ENCODE measurements at regions not wholly inside any gene's neighbourhood (a gene's known extent, or its start where the extent isn't known, plus 50 kb on each side); places are given as distances from the start of the nearest gene placed in this dataset.
A peak's percentile ranks its signal among the peaks of the same experiment; 100 is the strongest.

DNA sequence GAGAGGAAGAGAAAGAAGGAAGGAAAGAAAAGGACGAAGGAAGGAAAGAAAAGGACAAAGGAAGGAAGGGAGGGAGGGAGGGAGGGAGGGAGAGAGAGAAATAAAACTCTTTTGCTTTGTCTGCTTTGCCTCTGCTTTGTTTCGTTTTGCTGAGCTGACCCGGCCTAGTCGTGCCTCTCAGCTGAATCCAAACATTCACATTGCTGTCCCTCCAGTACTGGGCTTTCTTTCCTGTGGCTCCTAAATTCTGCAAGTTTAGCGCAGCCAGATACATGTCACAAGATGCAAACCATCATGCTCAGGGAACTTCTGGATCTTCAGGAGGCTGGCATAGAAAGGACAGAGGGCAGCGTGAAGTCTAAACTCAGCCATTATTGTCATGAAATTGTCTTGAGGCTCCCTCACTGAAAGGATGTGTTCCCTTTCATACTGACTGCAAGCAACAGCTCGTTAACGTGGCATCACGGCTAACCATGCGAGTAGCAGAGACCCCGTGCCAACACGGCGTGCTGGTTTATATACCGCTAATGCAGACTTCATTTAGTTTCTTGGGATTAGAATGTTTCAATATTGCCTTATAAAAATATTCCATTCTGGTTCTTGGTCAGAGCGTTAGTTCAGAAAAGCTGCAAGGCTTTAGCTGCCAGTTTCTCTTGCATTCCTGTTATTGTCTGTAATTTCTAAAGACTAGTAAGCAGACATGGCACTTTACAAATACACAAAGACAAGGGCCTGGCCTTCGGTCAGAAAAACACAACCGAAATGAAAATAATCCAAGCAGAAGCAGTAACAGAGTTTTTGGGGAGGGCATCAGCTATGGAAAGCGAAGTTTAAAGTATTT, 94.2 kb downstream of the TMEM174 start:
- no peak for DNase-seq

DNA sequence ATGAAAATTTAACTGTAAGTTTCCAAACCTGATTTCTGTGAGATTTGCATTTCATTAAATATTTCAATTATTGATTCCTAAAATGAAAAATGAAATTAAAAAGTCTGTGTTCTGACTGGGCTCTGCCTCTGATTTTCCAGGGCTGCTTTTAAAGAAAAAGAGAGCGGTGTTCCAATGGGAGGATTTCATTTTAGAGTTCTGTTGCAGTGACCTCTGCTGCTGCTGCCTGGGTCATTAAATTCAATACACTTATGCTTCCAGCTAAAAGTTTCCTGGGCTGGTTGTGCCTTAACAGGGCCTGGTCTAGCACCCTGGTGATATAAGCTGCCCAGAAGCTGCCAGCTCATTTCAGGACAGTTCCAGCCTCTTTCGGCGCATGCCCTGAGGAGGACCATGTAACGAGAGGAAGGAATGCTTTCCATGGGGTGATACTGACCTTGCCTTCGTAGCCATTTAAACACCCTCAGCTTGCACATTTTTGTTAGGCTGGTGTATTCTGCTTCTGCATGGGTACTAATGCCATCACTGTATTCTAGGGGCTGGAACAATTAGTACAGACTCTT, 93.3 kb downstream of the TMEM174 start:
- DNase-seq, result no peak

DNA sequence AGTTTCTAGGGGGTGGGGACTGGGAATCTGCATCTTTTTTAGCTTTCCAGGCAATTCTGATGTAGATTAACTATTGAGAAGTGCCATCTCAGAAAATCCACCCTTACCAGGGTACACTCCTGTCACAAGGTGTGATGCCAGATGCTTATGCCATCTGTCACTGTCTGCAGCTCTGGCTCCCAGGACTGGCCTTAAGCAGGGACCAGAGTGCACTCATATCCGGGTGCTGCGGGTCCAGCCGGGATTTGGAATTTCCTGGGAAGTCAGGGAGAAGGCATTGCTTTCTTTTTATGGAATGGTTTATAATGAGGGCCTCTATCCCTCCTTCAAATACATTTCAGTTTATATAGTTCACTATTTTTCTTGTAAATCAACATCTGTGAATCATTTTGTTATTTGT, 92.6 kb downstream of the TMEM174 start:
- DNase-seq, result no peak

DNA sequence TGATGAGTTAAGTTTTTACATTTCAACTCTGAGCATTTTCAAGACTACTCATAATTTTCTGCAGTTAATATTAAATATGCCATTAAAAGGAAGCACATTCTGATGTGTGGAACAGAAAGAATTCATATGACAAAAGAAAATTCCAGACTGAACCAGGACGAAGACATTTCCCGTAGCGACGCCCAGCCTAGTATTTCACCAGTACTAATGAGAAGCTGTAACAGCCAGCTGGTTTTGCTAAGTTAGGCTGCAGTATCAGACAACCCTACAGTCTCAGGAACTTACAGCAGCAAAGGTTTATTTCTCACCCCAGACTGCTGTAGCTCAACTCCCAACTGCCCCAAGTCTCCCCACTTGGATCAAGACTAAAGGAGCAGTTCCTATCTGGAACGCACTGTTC, 91.6 kb downstream of the TMEM174 start:
- no peak for DNase-seq

DNA sequence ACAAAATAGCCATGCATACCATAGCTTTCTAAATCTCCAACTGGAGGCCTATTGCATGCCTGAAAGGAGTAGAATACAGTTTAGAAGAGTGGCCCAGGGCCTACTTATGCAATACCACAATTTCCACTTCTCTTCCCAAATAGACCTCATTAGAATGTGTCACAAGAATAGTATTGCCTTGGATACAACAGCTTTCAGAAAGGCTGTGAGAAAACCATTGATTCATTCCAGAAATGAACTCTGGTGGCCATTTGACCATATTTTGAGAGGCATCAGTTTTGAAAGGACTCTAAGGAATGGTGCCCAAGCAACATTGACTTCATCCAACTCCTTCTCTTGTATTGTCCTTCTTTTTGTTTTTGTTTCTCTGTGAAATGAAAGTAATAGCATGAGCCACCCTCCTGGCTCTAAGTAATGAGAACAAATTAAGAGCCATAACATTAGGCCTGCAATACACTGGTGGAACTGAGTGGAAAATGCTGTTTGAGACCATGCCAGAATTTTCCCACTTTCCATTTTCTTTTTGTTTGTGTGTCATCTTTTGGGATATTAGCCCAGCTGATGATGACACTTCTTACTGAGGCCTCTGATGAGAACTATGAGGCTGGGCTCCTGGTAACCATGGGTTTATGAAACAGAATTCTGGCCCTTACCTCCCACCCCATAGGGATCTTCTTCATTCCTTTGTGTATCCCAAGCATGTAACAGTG, 90.2 kb downstream of the TMEM174 start:
- peak in 3 of 58 donors; percentile 28 to 55 (median 34) for DNase-seq

DNA sequence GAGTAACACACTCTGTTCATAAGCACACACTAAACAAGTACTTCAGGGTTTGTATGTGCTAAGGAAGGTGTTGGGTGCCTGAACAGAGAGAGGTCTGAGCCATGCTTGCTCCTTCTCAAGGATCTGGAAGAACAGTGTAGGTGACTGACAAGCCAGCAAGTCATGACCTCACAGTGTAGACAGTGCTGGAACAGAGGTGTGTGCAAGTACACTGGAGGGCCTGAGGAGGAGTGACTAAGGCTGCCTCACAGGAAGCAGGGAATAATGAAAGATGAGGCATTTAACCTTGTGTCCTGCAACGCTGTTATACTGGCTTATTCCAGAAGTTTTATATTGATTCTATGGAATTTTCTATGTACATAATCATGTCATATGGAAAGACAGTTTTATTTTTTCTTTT, 83.9 kb downstream of the TMEM174 start:
- no peak for DNase-seq

DNA sequence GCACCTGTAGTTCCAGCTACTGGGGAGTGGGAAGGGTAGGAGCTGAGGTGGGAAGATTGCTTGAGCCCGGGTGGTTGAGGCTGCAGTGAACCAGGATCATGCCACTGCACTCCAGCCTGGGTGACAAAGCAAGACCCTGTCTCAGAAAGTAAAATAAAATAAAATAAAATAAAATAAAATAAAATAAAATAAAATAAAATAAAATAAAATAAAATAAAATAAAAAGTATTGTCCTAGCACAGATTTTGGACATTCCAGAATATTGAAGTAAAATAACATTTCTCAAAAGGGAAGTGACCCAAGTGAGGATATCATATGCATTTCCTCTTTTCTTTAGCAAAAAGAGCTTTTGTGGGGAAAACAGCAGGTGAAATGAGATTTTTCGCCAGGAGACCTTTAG, 83.5 kb downstream of the TMEM174 start:
- DNase-seq, result no peak

DNA sequence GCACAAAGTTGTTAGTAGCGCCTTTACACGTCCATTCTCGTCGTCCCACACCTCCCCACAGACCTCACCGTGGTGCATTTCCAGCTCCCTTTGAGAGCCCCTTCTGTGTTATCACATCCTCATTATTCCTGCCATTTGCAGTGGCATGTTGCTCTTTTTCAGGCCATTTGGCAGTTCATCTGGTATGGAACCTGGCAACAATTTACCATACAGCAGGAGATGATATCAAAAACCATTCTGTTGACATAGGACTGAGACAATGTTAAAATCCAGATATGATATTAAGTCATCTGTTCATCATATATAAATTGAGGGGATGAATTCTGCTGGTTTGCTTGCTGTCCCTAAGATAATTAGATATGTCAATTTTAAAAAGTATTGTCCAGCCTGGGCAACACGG, 83.0 kb downstream of the TMEM174 start:
- DNase-seq, result no peak

DNA sequence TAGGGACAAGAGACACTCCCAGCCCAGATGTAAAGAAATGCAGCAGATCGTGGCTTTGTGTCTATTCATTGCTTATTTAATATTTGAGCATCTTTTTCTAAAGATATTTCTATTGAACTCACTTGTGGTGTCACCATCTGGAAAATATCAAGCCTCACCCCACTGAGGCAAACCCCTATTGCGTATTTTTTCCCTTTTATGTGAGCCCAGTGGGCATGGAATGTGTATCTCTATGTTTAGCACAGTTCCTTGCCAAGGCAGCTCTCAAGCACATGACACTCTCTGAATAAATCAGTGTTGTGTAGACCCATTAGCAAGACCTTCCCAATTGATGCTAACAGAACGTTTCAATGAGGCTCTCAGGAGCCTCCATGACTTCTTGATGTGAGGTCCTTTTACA, 81.6 kb downstream of the TMEM174 start:
- no peak for DNase-seq

DNA sequence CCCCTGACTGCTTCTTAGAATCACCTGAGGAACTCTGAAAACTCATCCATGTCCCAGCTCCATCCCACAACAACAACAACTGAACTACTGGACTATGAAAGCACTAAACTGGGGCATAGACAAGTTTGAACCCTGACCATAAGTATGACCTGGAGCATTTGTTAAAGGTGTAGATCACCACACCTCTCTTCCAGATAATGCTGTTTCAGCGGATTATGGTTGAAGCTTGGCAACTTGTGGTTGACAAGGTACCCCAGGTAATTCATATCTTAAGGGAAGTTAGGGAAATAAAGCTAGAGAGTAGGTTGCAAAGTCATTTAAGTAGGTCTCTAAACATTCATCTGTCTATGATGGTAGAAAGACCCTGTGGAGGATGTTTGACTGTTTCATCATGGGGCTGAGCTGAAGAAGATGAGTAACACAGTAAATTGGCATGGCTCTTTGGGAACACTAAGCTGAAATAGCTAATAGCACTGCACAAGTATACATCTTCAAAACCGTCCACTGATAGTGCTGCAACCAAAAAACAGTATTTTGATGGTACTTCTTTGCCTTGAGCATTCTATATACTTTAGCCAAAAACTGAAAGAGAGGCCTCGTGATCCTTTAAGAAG, 80.2 kb downstream of the TMEM174 start:
- DNase-seq, result no peak

DNA sequence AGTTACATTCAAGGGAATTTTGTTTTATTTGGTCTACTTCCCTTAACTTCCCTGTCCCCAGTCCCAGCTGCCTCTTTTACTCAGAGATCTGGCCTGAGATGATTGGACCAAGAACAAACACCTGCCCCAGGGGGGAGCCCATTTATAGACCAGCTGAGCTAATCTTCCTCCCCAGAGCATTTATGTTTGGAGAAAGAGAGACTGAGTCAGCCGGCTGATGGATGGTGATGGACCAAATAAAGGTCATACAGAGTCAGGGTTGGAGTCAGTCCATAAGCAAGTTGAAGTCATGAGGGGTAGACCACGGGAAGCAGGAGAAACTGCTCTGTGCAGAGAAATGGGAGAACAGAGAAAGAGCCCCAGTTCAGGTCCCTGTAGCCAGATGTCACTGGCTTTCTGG, 77.7 kb downstream of the TMEM174 start:
- no peak for DNase-seq

DNA sequence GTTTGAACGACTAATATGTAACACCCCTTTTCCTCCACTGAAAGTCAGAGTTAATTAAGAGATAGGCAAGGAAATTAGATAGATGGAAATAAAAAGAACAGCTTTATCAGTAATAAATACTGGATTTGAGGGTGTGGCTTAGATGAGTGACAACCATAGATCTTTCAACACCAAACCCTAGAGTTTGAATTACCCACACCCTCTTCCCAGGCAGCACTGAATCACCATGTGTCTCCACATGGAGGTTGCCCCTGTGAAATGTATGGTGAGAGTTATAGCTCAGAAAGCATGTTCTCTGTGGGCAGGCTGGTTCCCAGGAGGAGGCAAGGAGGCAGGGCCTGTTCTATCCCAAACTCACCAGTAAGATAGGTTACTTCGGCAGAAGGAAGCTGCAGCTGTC, 69.7 kb downstream of the TMEM174 start:
- DNase-seq, result no peak

DNA sequence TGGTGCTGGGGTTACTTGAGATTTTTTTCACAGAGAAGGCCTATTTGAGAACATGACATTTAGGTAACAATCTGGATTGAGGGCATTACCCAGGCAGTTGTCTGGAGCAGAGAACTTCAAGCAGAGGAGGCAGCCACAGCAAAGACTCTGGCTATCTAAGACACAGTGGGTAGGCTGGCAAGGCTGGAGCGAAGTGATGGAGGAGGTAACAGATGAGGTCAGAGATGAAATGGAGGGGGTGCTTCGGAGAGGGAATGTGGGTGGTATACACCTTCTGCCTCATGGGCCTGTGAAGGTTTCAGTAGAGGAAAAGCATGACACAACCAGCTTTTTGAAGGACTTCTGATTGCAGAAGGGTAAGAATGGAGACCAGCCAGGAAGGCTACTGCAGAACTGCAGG, 65.9 kb downstream of the TMEM174 start:
- DNase-seq, result no peak

DNA sequence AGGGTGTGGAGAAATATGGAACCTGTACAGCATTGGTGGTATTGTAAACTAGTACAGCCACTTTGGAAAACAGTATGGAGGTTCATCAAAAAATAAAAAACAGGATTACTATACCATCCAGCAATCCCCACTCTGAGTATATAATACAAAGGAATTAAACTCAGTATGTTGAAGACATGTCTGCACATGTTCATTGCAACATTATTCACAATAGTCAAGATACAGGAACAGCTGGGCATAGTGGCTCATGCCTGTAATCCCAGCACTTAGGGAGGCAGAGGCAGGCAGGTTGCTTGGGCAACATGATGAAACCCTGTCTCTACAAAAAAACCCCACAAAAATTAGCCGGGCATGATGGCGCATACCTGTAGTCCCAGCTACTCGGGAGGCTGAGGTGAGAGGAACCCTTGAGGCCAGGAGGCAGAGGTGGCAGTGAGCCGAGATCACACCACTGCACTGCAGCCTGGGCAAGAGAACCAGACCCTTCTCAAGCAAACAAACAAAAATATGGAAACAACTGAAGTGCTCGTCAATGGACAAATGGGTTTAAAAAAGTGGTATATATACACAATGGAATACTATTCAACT, 63.6 kb downstream of the TMEM174 start:
- DNase-seq, result no peak

DNA sequence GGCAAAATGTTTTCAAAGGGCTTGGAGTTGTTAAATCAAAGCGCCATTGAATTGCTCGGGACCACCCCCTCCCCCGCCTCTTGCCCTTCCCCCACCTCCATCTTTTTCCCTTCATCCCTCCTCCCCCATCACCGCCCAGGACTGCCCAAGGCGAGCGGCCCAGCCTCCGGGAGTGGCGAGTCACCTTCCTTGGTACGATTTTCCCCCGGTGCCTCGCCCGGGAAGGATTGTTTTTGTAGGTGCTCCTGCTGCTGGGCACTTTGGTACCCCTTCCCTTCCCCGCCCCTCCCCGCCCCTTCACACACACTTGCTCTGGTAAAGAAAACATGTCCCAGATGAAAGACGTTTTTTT, 61.2 kb downstream of the TMEM174 start:
- DNase-seq, result no peak

DNA sequence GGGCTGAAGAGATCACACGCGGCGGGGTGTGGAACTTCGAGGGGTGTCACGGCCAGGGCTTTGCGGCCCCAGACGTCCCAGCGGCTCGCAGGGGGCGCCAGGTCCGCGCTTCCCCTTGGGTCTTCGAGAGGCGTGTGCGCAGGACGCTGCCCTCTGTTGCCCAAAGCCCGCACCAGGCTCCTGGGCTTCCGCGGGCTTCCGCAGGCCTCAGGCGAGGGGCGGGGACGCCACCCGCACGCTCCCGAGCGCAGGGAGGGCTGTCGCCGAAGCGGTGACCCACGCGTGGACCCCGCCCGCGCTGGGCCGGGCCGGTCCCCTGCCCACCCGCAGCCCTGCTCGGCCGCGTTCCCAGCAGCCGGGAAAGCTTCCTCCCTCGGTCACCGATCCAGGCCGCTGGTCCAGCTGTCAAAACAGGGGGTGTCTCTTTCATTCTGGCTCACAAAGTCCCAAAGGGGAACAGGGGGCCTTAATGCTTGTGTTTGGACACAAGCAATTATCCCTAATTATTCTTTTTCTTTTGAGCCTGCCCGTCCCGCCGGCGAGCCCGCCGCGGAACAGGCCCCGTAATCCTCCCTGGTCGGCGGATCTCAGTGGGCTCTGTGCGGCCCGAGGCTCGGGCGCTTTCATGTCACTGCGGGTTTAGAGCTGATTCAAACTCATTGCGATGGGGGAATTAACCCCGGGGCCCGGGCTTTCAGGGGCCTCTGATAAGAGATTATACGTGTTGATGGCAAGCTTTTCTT, 60.6 kb downstream of the TMEM174 start:
- peak in 4 of 58 donors; percentile 2 to 27 (median 9) for DNase-seq

DNA sequence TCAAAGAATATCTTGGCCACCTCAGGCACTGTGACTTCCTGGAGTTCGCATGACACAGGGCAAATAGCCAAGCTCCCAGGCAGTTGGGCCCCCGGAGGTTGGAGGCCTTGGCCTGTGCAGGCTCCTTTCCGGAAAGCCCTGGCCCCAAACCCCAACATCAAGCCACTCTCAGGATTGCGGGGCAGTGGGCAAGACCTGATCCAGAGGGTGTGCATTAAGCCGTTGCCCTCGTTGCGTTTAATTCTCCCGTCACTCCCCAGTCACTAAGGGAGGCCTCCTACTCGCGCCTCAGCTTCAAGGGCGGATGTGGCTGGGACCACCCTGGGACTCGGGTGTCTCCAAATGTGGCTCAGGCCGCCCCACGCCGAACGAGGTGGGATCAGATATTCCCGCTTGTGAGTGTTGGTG, 60.1 kb downstream of the TMEM174 start:
- DNase-seq, result no peak

DNA sequence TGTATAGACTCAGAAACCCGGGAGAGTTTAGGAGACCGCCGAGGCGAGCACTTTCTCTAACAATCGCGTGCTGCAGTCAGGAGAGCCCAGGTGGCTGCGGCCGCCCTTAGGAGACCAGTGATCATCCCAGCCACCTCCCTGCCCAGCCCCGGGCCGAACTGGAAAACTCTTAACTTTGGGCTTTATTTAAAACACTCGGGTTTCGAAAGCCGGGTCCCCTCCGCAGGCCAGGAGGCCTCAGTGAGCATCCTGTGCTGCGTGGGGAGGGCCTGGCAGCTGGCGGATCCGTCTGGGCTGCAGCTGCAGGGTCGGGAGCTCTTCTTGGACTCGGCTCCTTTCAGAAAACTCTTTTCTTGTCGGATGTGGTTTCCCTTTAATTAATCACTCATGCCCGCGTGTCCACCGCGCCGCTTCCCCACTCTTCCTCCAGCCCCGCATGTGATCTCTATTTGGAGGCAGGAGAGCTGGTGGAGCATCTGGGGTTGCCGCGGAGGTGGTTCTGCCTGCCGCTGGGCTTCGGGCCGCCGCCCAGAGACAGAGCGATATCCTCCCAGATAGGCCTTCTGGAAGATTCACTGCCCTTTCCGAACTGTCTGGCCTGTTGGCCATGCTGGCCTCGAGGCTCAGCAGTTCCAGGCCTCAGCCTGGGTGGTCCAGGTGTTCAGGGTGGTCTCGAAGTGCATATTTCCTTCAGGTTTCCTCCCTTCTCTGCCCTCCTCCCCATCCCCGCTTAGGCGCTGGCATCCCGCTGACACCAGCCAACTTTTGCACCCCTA, 59.5 kb downstream of the TMEM174 start:
- DNase-seq, result no peak

DNA sequence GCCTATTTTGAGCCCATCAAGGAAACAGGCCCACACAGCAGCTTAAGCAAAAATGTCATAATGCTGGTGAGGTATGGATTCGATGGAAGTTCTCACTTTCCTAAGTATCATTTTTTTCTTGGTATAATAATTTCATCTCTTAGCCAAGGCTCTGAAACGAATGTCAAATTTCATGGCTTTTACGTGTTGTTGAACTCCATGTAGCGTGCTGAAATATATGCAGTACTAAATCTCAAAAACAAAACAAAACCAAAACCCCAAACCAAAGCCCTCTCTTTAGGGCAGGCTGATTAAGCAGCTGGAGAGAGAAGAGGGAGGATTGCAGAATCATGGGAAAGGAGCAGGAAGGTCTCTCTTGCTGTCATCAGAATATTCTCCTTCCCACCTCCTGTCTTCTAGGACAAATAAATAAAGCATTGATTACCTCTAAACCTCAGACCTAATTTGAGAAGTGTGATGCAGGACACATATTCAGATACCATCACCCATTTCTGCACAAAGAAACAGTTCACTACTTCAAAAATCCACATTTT, 58.3 kb downstream of the TMEM174 start:
- no peak for DNase-seq
